GM19238 (cell line): ENCODE measurements at regions not wholly inside any gene's neighbourhood (a gene's known extent, or its start where the extent isn't known, plus 50 kb on each side); places are given as distances from the start of the nearest gene placed in this dataset.
A peak's percentile ranks its signal among the peaks of the same experiment; 100 is the strongest.
"Not testable (repeated sequence)": the region's sequence is repeated elsewhere in the genome, so short reads cannot be mapped to it uniquely, and the experiment has no call there.

Experiments
- DNase-seq: peaks from one replicate; pipeline ENCODE4 v3.0.0; 2011; ENCODE audit warnings: low spot score; ENCODE audit not compliant: insufficient read length

DNA sequence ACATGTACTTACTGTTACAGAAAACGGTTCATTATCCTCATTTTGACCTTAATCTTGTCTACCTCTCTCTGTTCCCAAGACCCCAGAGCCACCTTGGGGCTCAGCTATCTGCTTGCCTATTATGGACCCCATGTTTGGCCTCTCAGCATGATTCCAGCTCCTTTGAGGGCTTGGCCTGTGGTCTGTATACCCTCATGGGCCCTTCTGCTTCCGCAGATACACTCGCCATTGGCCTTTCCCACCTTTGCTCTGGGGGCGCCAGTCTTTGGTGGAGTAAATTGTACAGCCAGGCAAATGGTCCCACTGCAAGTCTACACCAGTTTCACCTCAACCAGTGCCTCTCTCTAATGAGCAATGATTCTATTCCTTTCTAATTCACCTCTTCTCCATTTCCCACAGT lies 109.2 kb upstream of the ZNF746 start:
- DNase-seq: no peak

DNA sequence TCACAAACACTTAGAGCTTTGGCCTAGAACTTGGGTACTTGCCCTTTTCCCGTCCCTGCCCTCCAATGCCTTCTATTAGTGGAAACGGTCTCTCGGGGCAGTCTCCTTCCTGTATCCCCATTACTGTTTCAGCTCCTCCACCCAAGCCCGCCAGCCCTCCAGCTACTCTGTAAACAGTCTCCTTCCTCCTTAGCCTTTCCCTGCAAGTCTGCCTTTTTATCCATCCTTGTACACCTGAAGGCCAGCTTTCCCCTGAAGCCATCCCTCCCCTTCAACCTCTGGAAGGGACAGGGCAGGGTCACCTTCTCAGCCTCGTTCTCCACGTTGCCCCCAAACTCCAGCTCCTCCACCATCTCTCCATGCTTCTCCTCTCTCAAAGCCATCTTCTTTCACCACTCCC lies 108.1 kb upstream of the ZNF746 start:
- DNase-seq: no peak

GRCh38 chr7:149604521-149604920 lies 106.9 kb upstream of the ZNF746 start:
- no peak for DNase-seq

DNA sequence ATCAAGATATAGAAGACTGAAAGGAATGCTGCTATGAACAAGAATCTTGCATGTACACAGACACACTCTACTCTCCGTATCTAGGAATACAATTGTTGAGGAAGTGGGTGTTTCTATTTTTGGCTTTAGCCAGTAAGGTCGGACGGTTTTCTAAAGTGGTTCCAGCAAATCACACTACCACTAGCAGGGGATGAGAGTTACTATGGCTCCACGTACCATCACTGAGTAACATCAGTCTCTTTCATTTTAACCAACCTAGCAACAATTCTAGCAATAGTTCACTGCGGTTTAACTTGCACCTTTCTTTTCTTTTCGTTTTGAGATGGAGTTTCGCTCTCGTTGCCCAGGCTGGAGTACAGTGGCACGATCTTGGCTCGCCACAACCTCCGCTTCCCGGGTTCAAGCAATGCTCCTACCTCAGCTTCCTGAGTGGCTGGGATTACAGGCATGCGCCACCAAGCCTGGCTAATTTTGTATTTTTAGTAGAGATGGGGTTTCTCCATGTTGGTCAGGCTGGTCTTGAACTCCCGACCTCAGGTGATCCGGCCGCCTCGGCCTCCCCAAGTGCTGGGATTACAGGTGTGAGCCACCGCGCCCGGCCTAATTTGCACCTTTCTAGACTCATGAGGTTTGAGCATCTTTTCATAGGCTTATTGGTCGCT lies 103.2 kb upstream of the ZNF746 start:
- DNase-seq: peak; percentile 30

DNA sequence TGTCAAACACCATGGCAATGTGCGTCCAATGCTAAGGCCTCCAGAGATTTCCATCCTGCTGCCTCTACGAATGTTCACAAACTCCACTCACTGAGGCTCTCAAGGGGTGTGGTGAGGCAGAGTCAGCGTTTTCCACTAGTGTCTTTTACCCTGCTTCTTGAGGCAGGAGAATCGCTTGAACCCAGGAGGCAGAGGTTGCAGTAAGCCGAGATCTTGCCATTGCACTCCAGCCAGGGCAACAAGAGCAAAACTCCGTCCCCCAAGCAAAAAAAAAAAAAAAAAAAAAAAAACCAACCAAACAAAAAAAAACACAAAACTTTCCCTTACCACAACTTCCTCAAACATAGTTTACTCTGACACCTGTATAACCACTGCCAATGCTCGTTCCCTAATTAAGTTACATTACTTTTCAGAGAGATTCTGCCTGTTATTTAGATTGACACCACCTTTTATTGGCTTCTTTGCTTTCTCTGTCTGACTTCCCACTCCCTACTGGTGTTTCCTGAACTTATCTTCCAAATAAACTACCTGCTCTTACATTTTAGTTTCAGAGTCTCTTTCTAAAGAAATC lies 102.1 kb upstream of the ZNF746 start:
- peak; percentile 22 for DNase-seq

DNA sequence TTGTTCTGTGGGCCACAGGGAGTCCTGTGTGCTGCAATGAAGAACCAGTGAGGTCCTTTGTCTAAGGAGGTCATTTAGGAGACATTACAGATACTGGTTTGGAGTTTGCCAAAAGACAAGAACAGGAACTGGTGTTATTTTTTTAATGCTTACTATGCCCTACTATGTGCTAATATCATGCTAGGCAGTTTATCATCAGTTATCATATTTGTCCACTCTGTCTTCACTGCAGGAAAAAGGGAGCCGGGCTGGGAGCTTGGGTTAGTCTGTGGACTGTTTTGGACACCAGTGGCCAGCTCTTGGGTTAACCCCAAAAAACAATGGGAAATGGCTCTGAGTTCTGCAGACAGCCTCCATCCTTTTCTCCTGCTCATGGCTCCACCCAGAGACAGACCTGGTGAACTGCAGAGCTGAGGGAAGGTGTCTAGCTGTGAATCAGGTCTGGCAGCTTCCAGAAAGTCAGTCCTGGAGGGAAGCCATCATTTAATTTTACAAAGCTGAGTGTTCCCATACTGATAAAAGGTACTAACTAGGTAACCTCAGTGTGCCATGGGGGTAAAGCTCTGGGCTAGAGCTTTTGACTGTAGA lies 101.2 kb upstream of the ZNF746 start:
- DNase-seq: peak; percentile 32

- not testable (repeated sequence) for DNase-seq
These were observed 100.2 kb upstream of the ZNF746 start for GRCh38 chr7:149597789-149598188.

DNA sequence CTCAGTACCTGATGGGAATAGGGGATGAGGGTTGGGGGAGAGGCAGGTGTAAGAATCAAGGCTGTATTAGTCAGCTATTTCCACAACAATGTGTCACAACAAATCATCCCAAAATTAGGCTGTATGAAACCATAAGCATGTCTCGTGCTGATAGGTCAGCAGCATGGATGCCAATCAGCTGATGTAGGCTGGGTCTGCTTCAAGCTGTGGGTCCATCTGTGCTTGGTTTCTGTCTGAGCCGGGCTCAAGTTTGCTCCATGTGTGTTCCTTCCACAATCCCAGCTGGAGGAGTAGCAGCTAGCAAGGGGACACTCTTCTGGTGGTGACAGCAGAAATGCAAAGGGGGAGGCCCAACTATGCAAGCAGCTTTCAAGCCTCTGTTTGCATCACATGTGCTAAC lies 97.9 kb upstream of the ZNF746 start:
- DNase-seq: no peak

DNA sequence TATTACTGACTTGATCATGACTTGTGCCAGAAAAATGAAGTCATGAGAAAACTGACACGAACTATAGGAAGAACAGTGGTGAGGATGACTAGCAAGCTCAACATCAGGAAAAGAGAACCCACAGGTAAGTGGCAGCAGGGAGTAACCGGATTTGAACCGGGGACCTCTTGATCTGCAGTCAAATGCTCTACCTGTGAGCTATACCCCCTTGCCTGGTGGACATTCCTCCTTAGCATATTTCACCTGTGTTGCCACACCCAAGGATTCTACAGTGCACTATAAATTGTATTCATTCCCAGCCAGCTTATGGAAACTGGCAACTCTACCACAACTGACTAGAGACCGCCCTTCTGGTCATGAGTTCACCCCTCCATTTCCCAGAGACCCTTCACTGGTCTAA lies 97.5 kb upstream of the ZNF746 start:
- no peak for DNase-seq

DNA sequence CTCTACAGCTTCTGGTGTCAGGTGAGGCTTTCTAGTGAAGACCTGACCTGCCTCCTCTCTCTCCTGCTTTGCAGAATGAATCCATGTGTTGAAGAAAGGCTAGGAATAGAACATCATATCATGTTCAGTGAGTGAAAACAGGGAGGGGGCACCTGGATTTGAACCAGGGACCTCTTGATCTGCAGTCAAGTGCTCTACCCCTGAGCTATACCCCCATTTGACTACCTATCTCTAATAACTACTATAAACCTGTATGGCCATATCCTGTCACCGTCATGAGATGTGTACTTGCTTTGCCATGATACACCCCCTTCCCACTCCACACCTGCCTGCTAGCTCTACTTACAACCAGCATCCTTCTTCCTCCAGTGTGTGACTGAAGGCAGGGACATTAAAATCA lies 91.3 kb upstream of the ZNF746 start:
- no peak for DNase-seq

DNA sequence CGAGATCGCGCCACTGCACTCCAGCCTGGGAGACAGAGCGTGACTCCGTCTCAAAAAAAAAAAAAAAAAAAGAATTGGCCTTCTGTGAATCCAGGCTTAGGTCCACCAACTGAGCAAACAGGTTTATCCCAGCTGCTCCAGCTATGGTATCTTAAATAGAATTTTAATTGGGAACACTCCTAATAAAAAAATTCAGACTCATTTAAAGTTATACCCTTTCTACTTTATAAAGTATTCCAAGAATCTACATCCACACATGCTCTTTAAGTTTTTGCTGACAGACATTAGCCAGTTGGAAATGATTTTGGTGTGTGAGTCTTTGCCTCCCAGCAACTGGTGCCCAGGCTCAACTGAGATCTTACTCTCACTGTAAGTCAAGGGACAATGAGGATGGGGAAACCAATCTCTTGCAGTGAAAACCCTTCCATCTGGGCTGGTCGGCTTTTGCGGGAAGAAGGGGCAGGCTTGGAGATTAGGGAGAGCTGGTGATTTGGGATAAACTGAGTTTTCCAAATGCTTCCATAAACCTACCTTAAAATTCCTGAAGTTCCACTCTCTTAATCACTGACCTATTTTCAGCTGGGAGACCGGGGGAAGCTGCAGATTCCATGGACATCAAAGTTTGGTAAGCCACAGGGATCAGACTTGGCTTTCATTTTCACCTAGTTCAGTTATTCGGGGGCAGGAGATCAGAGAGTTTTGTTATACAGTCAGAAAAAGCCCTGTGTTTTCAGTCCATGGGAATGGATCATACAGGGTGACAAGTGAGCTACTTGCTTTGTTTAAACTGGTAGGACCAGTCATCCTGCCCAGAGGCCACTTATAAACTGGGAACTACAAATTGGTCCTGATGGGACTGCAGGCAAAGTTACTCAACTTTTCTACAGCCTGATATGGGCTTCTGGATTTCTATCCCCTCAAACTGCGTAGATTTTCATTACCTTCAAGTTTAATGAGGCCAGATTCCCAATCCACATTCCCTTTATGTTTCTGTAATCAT lies 89.3 kb upstream of the ZNF746 start:
- no peak for DNase-seq

- no peak for DNase-seq
These were observed 86.9 kb upstream of the ZNF746 start for GRCh38 chr7:149584530-149584929.

- DNase-seq: no peak
These were observed 86.4 kb upstream of the ZNF746 start for GRCh38 chr7:149584009-149584408.

DNA sequence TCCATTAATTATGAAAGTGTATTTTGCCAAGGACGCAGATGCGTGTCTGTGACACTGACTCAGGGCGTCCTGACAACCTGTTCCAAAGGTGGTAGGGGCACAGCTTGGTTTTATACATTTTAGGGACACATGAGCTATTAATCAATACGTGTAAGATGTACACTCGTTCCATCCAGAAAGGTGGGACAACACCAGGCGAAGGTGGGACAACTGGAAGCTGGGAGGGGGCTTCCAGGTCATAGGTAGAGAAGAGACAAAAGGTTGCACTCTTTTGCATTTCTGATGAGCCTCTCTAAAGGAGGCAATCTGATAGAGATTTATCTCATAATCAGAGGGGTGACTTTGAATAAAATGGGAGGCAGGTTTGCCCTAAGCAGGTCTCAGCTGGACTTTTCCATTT lies 82.7 kb upstream of the ZNF746 start:
- no peak for DNase-seq

- DNase-seq: not testable (repeated sequence)
These were observed 81.8 kb upstream of the ZNF746 start for GRCh38 chr7:149579365-149579764.

GRCh38 chr7:149574428-149574827 lies 76.8 kb upstream of the ZNF746 start:
- not testable (repeated sequence) for DNase-seq

- DNase-seq: no peak
These were observed 75.9 kb upstream of the ZNF746 start for GRCh38 chr7:149573519-149573918.

- DNase-seq: not testable (repeated sequence)
These were observed 75.3 kb upstream of the ZNF746 start for GRCh38 chr7:149572920-149573319.

DNA sequence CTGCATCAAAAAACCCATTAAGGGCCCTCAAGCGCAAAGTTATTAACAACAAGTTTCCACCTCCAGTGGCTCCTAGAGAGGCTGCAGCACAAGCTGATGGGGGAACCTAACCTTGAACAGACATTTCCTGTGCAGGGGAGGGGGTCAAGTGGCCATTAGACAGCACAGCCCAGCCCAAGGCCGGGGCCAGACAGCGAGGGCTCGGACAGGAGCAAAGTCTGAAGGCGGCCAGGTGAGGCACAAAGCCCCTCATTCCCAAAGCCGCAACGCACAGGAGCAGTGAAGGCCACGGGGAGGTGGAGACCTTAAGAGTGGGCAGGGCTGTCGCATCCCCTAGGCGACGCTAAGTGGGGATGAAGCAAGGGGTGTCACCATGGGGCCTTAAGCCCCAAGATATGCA lies 73.2 kb upstream of the ZNF746 start:
- DNase-seq: no peak

DNA sequence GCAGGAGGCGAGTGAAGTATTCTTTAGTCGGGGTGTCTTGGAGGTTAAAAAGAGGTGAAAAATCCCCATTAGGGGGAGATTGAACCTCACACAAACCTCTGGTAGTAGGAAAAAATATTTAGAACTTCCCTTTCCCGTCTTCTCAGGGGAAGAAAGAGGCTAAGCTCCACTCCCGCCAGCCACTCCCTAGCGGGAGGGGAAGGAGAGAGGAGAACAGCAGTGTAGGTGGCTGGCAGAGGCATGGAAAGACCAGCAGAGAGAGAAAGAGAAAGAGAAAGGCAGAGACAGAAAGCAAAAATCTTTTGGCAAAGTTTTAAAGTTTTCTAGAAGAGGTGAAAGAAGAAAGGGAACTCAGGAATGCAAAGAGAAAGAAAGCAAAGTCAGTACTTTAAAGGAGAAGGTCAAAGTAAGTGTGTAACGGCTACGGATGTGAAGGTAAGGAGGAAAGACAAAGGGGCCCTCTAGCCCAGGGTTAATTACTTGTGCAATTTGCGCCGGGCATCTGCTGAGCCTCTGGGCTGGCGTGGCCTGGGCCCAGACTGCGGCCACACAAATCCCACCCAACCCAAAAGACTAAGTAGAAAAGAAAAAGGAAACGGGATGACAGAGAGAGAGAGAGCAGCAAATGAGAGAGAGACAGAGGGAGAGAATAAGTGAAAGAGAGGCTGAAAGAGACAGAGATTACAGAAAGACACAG lies 72.3 kb upstream of the ZNF746 start:
- DNase-seq: no peak

- no peak for DNase-seq
These were observed 71.6 kb upstream of the ZNF746 start for GRCh38 chr7:149569025-149569725.
